AG04450 (cell line): ENCODE measurements at regions not wholly inside any gene's neighbourhood (a gene's known extent, or its start where the extent isn't known, plus 50 kb on each side); places are given as distances from the start of the nearest gene placed in this dataset.

Experiments
- CTCF ChIA-PET: fragments of 300-600, 350-600 bp; formaldehyde crosslinking; extraction: SDS; loops from one replicate; lab custom pipeline; 2022; ENCODE audit warnings: antibody characterized with exemption, inconsistent platforms; lab: Charles Lee
- POLR2A ChIA-PET: fragments of 350-600 bp; formaldehyde crosslinking; extraction: SDS; loops from one replicate; lab custom pipeline; 2021; ENCODE audit warnings: antibody characterized with exemption, inconsistent platforms; lab: Yijun Ruan, JAX
- DNase-seq: peaks from one replicate; pipeline ENCODE4 v3.0.0-alpha.2; 2011; ENCODE audit warnings: low read depth, low spot score
- H3K27ac ChIP-seq: one replicate; pipeline ENCODE4 v1.5.1; 2012; ENCODE audit warnings: low read depth, low read length, control low read depth
- H3K27me3 ChIP-seq: one replicate; pipeline ENCODE4 v1.6.0; 2012; ENCODE audit warnings: low read length; ENCODE audit not compliant: control insufficient read depth, insufficient read depth
- H3K4me3 ChIP-seq: 2 replicates; pipeline ENCODE4 v1.5.1; 2011; ENCODE audit warnings: mild to moderate bottlenecking, low read depth, low read length, control low read depth
- H3K9me3 ChIP-seq: 2 replicates; pipeline ENCODE4 v1.5.1; 2012; ENCODE audit warnings: low read length; ENCODE audit not compliant: control insufficient read depth, insufficient read depth
- CTCF ChIP-seq: IDR thresholded peaks from 2 replicates; pipeline ENCODE4 v1.5.1; 2011; ENCODE audit warnings: low read depth, low read length, control low read depth, inconsistent platforms

- Histone ChIP-seq H3K4me3 (no peak overlapping the region), H3K27ac (no peak overlapping the region), H3K27me3 (no peaks in the 10 kb centered on the region), H3K9me3 (no peaks in the 10 kb centered on the region)
- ChIA-PET CTCF (interaction anchor here (0.6 kb wide), 1 partner anchor 446 kb away, joined by 3 read pairs; no protein-coding TSS in a partner anchor), POLR2A (no interaction called here)
- no peak for TF ChIP-seq CTCF
- DNase-seq, result no peak
These were observed 60.4 kb downstream of the NPY2R start for GRCh38 chr4:155268821-155269220.

GRCh38 chr4:155270671-155271070 is 62.2 kb downstream of the NPY2R start:
- Histone ChIP-seq H3K27me3 (no peaks in the 10 kb centered on the region), H3K9me3 (no peaks in the 10 kb centered on the region), H3K4me3 (no peak overlapping the region), H3K27ac (no peak overlapping the region)
- no peak for DNase-seq
- ChIA-PET CTCF (no interaction called here), POLR2A (no interaction called here)
- TF ChIP-seq CTCF, result no peak

GRCh38 chr4:155271557-155271956 is 63.1 kb downstream of the NPY2R start:
- DNase-seq, result no peak
- no peak for TF ChIP-seq CTCF
- H3K4me3 ChIP-seq, result no peak overlapping the region
- ChIA-PET CTCF (no interaction called here), POLR2A (no interaction called here)
- H3K27ac ChIP-seq, result no peak overlapping the region
- H3K9me3 ChIP-seq, result no peaks in the 10 kb centered on the region
- H3K27me3 ChIP-seq, result no peaks in the 10 kb centered on the region

GRCh38 chr4:155288999-155289398 is 80.6 kb downstream of the NPY2R start:
- Histone ChIP-seq H3K9me3 (no peaks in the 10 kb centered on the region), H3K4me3 (no peak overlapping the region), H3K27me3 (no peaks in the 10 kb centered on the region), H3K27ac (no peak overlapping the region)
- no peak for DNase-seq
- ChIA-PET POLR2A (no interaction called here), CTCF (no interaction called here)
- no peak for TF ChIP-seq CTCF
